ENCODE measurements at regions not wholly inside any gene's neighbourhood (a gene's known extent, or its start where the extent isn't known, plus 50 kb on each side); places are given as distances from the start of the nearest gene placed in this dataset.
A peak's percentile ranks its signal among the peaks of the same experiment; 100 is the strongest.

DNA sequence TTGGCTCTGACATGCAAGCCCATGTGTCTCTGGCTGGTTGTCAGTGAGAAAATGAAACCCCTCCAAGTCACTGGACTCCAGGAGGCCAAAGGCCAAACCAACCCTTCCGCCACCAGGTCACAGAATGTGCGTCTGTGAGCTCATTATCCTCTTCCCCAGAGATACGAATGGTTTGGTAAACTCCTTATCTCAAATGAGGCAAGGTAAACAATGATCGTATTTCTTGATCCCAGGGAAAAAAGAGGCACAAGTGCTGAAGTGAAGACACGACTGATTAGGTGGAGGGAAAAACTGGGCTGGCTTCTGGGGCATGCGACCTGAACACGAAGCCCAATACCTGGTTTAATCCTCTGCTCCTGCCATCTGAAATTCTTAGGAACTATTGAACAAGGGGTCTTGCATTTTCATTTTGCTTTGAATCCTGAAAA, 70.6 kb upstream of the ARID5B start:
- DNase-seq, result no peak
- no peak for TF ChIP-seq POLR2A (IDR thresholded peaks at IDR 0.05)
- TF ChIP-seq, protein P1, sequence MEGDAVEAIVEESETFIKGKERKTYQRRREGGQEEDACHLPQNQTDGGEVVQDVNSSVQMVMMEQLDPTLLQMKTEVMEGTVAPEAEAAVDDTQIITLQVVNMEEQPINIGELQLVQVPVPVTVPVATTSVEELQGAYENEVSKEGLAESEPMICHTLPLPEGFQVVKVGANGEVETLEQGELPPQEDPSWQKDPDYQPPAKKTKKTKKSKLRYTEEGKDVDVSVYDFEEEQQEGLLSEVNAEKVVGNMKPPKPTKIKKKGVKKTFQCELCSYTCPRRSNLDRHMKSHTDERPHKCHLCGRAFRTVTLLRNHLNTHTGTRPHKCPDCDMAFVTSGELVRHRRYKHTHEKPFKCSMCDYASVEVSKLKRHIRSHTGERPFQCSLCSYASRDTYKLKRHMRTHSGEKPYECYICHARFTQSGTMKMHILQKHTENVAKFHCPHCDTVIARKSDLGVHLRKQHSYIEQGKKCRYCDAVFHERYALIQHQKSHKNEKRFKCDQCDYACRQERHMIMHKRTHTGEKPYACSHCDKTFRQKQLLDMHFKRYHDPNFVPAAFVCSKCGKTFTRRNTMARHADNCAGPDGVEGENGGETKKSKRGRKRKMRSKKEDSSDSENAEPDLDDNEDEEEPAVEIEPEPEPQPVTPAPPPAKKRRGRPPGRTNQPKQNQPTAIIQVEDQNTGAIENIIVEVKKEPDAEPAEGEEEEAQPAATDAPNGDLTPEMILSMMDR (IDR thresholded peaks at IDR 0.05), result no peak
- Histone ChIP-seq H3K4me3 (no peak overlapping the region), H3K27me3 (no peaks in the 10 kb centered on the region), H3K27ac (no peak overlapping the region), H3K9me3 (no peaks in the 10 kb centered on the region), H3K4me1 (peaks cover 6 to 9% of the 10 kb centered on the region in 2 donors), H3K36me3 (no peaks in the 10 kb centered on the region)
- intact Hi-C loops (cut with DNase I; ENCODE audit: low total_unique reads), result no loop called here

DNA sequence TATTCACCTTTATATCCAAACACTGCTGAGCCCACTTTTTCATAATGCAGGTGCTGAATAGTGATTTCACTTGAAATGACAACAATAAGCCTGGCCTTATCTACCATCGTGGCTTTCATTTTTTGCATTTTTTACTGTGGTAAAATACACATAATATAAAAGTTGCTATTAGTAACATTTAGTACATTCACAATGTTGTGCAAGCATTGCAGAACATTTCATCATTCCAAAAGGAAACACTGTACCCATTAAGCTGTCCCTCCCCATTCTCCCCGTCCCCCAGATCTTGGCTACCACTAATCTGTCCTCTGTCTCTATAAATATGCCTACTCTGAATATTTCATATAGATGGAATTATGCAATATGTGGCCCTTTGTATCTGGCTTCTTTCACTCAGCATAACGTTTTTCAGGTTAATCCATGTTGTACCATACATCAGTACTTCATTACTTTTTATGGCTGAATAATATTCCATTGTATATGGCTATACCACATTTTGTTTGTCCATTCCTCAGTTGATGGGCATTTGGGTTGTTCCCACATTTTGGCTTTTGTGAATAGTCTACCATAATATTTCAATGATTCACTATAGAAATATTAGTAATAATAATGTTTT, 68.5 kb upstream of the ARID5B start:
- H3K9me3 ChIP-seq, result no peaks in the 10 kb centered on the region
- peaks cover 6 to 9% of the 10 kb centered on the region in 2 donors for H3K4me1 ChIP-seq
- H3K27ac ChIP-seq, result no peak overlapping the region
- TF ChIP-seq, protein P1 (IDR thresholded peaks at IDR 0.05), result no peak
- TF ChIP-seq POLR2A (IDR thresholded peaks at IDR 0.05), result no peak
- H3K27me3 ChIP-seq, result no peaks in the 10 kb centered on the region
- no peak overlapping the region for H3K4me3 ChIP-seq
- DNase-seq, result no peak
- intact Hi-C loops (cut with DNase I; ENCODE audit: low total_unique reads), result no loop called here
- H3K36me3 ChIP-seq, result no peaks in the 10 kb centered on the region

DNA sequence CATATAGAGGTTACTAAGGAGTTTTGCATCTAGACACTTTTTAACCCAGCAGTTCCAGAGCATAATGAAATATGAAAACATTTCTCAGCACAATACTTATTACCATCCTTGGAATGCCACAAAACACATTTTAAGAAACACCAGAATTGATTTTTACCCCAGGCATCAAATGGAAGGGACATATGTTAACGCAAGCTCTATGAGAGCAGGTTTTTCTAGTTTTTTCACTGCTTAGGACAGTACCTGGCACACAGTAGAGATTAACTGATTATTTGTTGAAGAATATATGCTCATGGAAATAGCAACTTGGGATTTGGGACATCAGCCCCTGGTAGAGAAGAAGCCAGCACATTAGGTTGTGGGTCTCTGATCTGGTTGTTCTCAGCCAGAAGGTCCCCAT, 67.0 kb upstream of the ARID5B start:
- H3K27ac ChIP-seq, result peak overlapping the region; percentile 77 to 83
- no peaks in the 10 kb centered on the region for H3K9me3 ChIP-seq
- H3K27me3 ChIP-seq, result no peaks in the 10 kb centered on the region
- H3K36me3 ChIP-seq, result no peaks in the 10 kb centered on the region
- H3K4me1 ChIP-seq, result peaks cover 6 to 9% of the 10 kb centered on the region in 2 donors
- intact Hi-C loops (cut with DNase I; ENCODE audit: low total_unique reads), result no loop called here
- H3K4me3 ChIP-seq, result no peak overlapping the region
- no peak for DNase-seq
- TF ChIP-seq, protein P1 (IDR thresholded peaks at IDR 0.05), result no peak

DNA sequence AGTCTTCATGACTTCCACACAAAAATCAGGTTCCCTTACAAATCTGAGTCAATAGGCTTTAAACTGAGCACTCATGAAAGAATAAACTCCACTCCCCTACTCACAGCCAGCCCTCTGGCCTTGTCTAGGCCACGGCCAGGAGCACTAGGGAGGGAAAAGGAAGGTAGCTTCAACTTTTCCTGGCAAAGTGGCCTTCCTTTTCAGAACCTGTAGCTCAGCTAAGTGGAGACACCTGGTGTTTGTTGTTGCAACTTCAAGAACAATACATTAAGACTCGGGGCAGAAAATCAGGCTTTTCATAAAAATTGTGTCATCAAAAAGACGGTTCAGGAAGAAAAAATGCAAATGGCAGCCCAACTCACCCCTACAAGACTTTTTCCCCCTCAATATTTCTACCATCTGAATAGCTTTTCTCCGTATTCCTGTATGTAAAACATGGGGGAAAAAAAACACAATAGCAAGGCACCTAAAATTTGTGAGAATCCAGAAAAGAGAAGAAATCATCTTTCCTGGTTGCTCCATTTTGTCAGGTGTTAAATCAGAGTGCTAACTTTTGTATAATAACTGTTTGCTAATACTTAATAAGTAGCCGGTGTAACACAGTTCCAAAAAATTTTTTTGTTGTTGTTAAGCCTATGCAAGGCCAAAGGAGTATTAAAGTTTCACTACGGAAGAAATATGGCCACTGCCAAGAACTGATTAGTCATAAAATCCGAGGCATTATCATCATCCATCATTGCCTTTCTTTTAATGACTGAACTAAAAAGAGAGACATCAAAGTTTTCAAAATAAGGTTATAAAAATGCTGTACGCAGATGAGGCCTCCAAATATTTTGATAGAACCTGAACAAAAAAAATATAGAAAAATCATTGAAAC, 66.2 kb upstream of the ARID5B start:
- TF ChIP-seq, protein P1 (IDR thresholded peaks at IDR 0.05), result peak; percentile 31 to 45 (median 37)
- no peak for TF ChIP-seq POLR2A (IDR thresholded peaks at IDR 0.05)
- peak in 1 of 2 donors; percentile 18 for DNase-seq
- Histone ChIP-seq H3K4me1 (peaks cover 6 to 9% of the 10 kb centered on the region in 2 donors), H3K36me3 (no peaks in the 10 kb centered on the region), H3K4me3 (no peak overlapping the region), H3K9me3 (no peaks in the 10 kb centered on the region), H3K27me3 (no peaks in the 10 kb centered on the region), H3K27ac (peak overlapping the region; percentile 77 to 83)
- intact Hi-C loops (cut with DNase I; ENCODE audit: low total_unique reads), result no loop called here

All from uterus (tissue), 3 donors.